ENCODE measurements at regions not wholly inside any gene's neighbourhood (a gene's known extent, or its start where the extent isn't known, plus 50 kb on each side); places are given as distances from the start of the nearest gene placed in this dataset.

DNA sequence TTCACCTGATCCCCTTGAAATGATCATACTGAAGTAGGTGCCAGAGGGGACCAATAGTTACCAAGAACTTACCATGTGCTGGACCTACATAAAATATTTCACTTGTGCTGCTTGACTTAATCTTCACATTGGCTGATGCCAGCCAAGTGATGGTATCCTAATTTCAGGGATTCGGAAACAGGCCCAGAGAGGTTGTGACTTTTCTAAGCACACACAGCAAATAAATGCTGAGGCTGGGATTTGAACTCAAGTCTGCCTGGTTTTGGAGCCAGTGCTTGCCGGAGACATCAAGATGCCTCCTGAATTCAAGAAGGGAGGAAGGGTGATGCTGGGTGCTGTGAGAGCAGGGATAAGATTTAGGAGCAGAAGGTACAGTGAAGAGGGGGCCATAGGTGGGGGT lies 173.5 kb upstream of the LHX5 start:
- H3K27me3 ChIP-seq = no peaks in the 10 kb centered on the region
- H3K9me3 ChIP-seq = no peaks in the 10 kb centered on the region
- H3K4me3 ChIP-seq (replicated peaks in 1 of 3) = no peak overlapping the region
- no peak for DNase-seq
- H3K4me1 ChIP-seq = no peaks in the 10 kb centered on the region
- H3K36me3 ChIP-seq = no peaks in the 10 kb centered on the region
- TF ChIP-seq, protein P1, sequence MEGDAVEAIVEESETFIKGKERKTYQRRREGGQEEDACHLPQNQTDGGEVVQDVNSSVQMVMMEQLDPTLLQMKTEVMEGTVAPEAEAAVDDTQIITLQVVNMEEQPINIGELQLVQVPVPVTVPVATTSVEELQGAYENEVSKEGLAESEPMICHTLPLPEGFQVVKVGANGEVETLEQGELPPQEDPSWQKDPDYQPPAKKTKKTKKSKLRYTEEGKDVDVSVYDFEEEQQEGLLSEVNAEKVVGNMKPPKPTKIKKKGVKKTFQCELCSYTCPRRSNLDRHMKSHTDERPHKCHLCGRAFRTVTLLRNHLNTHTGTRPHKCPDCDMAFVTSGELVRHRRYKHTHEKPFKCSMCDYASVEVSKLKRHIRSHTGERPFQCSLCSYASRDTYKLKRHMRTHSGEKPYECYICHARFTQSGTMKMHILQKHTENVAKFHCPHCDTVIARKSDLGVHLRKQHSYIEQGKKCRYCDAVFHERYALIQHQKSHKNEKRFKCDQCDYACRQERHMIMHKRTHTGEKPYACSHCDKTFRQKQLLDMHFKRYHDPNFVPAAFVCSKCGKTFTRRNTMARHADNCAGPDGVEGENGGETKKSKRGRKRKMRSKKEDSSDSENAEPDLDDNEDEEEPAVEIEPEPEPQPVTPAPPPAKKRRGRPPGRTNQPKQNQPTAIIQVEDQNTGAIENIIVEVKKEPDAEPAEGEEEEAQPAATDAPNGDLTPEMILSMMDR (IDR thresholded peaks at IDR 0.05) = no peak
- TF ChIP-seq POLR2A (IDR thresholded peaks at IDR 0.05) = no peak
- intact Hi-C loops (cut with DNase I) = no loop called here
- H3K27ac ChIP-seq = no peak overlapping the region
- WGBS, 2 donors = 78 to 90% methylated on average over 2 of the region's 2 CpGs

DNA sequence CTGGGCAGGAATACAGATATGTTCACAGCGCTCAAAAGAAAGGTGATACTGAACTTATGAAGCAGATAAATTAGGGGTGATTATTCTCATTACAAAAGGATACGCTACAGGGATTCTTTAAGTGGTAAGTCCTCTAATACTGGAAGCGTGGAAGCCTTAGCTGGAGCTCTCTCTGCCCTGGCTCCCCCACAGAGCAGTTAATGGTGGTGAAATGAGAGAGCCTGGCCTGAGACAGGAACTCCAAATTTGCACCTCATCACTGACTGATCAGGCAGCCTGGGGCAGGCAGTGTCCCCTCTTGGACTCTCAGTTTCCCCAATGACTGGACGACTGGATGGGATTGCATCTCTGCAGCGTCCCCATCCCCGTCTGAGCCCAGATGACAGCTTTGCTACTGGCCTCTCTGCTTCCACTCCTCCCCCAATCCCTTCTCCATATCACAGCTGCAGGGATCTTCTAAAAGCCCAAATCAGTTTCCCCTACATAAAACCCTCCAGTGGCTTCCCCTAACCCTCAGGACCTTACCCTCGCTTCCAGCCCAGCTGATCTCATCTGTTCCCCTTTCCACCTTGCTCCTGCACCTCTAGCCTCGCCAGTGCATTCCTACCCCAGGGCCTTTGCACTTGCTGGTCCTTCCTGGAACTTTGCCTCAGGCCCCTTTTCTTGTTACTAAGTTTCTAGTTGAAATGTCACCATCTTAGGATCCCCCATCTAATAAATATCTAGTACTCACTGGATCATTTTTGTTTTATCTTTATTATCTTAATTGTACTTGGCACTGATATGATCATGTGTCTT lies 171.7 kb upstream of the LHX5 start:
- DNase-seq = no peak
- TF ChIP-seq, protein P1 (IDR thresholded peaks at IDR 0.05) = no peak
- TF ChIP-seq POLR2A (IDR thresholded peaks at IDR 0.05) = no peak
- Histone ChIP-seq H3K9me3 (no peaks in the 10 kb centered on the region), H3K27ac (no peak overlapping the region), H3K4me3 (replicated peaks in 1 of 3) (no peak overlapping the region), H3K27me3 (no peaks in the 10 kb centered on the region), H3K4me1 (no peaks in the 10 kb centered on the region), H3K36me3 (no peaks in the 10 kb centered on the region)
- intact Hi-C loops (cut with DNase I) = no loop called here
- 37 to 42% methylated on average over 8 of the region's 8 CpGs for WGBS, 2 donors

DNA sequence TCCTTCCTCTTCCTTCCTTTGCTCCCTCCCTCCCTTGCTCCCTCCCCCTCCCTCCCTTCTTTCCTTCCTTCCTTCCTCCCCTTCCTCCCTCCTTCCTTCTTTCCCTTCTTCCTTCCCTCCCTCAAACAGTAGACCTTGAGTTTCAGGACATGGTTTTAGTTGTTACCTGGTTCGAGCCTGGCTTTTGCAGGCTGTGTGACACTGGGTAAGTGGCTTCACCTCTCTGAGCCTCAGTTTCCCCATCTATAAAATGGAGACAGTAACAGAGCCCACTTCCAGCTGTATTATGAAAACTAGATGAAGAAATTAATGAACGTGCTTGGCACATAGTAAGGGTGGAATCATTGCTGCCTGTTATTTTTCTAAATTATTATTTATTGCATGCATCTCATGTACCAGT lies 171.0 kb upstream of the LHX5 start:
- no peaks in the 10 kb centered on the region for H3K9me3 ChIP-seq
- H3K27ac ChIP-seq = no peak overlapping the region
- H3K4me3 ChIP-seq (replicated peaks in 1 of 3) = no peak overlapping the region
- H3K36me3 ChIP-seq = no peaks in the 10 kb centered on the region
- intact Hi-C loops (cut with DNase I) = no loop called here
- H3K27me3 ChIP-seq = no peaks in the 10 kb centered on the region
- H3K4me1 ChIP-seq = no peaks in the 10 kb centered on the region
- 55 to 69% methylated on average over 2 of the region's 2 CpGs for WGBS, 2 donors
- TF ChIP-seq, protein P1 (IDR thresholded peaks at IDR 0.05) = no peak
- no peak for TF ChIP-seq POLR2A (IDR thresholded peaks at IDR 0.05)
- no peak for DNase-seq

DNA sequence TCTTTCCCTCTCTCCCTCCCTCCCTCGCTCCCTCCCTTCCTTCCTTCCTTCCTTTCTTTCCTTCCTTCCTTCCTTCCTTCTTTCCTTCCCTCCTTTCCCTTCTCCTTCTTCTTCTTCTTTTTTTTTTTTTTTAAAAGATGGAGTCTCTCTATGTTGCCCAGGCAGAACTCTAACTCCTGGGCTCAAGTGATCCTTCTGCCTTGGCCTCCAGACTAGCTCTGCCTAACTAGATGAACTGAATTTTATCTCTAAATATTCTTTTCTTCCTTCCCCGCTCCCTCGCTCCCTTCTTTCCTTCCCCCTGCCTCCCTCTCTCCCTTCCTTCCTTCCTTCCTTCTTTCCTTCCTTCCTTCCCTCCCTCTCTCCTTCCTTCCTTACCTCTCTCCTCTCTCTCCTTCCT lies 170.5 kb upstream of the LHX5 start:
- no peak overlapping the region for H3K27ac ChIP-seq
- no peaks in the 10 kb centered on the region for H3K9me3 ChIP-seq
- H3K4me1 ChIP-seq = no peaks in the 10 kb centered on the region
- intact Hi-C loops (cut with DNase I) = no loop called here
- no peak for DNase-seq
- no peaks in the 10 kb centered on the region for H3K36me3 ChIP-seq
- TF ChIP-seq, protein P1 (IDR thresholded peaks at IDR 0.05) = no peak
- TF ChIP-seq POLR2A (IDR thresholded peaks at IDR 0.05) = no peak
- no peak overlapping the region for H3K4me3 ChIP-seq (replicated peaks in 1 of 3)
- 73 to 91% methylated on average over 3 of the region's 3 CpGs for WGBS, 2 donors
- H3K27me3 ChIP-seq = no peaks in the 10 kb centered on the region

DNA sequence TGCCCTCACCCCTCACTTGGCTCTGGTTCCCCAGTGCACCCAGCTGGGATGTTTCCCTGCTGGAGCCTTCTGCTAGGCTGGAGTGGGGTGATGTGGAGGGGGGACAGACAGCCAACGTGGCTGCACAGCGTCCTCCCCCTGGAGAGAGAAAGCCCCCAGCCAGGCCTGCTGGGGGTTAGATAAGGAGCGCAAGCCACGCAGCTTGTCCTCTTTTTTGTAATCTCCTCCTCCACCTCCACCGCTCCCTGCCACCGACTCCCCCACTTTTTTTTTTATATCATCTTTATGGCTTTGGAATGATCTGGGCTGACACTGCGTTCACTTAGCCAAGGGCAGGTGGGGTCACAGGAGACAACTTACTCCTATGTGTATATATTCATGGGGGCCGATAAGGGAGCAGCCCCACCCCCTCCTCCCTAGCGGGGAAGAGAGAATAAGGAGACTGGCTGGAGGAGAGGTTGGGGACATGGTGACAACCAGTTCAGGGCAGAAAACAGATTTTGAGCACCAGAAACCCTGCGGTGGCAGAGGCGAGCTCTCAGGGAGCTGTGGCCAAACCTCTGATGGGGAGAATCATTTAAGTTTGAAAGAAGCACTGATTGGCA lies 169.9 kb upstream of the LHX5 start:
- no peaks in the 10 kb centered on the region for H3K27me3 ChIP-seq
- no peak for TF ChIP-seq POLR2A (IDR thresholded peaks at IDR 0.05)
- TF ChIP-seq, protein P1 (IDR thresholded peaks at IDR 0.05) = no peak
- no peaks in the 10 kb centered on the region for H3K36me3 ChIP-seq
- H3K9me3 ChIP-seq = no peaks in the 10 kb centered on the region
- no peak for DNase-seq
- no peaks in the 10 kb centered on the region for H3K4me1 ChIP-seq
- intact Hi-C loops (cut with DNase I) = no loop called here
- WGBS, 2 donors = 20 to 25% methylated on average over 11 of the region's 11 CpGs
- H3K27ac ChIP-seq = no peak overlapping the region
- no peak overlapping the region for H3K4me3 ChIP-seq (replicated peaks in 1 of 3)
